DND-41 (cell line): ENCODE measurements at regions not wholly inside any gene's neighbourhood (a gene's known extent, or its start where the extent isn't known, plus 50 kb on each side); places are given as distances from the start of the nearest gene placed in this dataset.

Experiments used
- ATAC-seq: fragments of 200-7000 bp; cut with Tn5 transposase; 3 replicates; pipeline ENCODE4 v1.9.1; 2021; ENCODE audit warnings: low read depth; ENCODE audit not compliant: insufficient read depth
- DNase-seq: peaks from one replicate; pipeline ENCODE4 v3.0.0-alpha.2; 2020
- H2AFZ ChIP-seq: 2 replicates; pipeline ENCODE4 v1.6.0; 2012; ENCODE audit warnings: low read depth, low read length
- H3K27ac ChIP-seq: 2 replicates; pipeline ENCODE4 v1.5.1; 2012; ENCODE audit warnings: low read length, inconsistent platforms
- H3K27me3 ChIP-seq: fragments of 200-600 bp; sonication (generic); 2 replicates; pipeline ENCODE4 v1.6.0; 2012; ENCODE audit warnings: low read length, mild to moderate bottlenecking, inconsistent platforms; ENCODE audit not compliant: insufficient read depth, poor library complexity
- H3K36me3 ChIP-seq: 2 replicates; pipeline ENCODE4 v1.5.1; 2012; ENCODE audit warnings: low read length, inconsistent platforms; ENCODE audit not compliant: insufficient read depth
- H3K4me1 ChIP-seq: 2 replicates; pipeline ENCODE4 v1.5.1; 2012; ENCODE audit warnings: mild to moderate bottlenecking, low read length; ENCODE audit not compliant: insufficient read depth
- H3K4me2 ChIP-seq: 2 replicates; pipeline ENCODE4 v1.6.0; 2012; ENCODE audit warnings: mild to moderate bottlenecking, moderate library complexity, low read length, inconsistent platforms; ENCODE audit not compliant: insufficient read depth
- H3K4me3 ChIP-seq, 2 experiments: fragments of 200-600 bp in 1 of 2; shearing (Covaris generic) in 1 of 2; 2 replicates each; pipeline ENCODE4 v1.5.1; 2012 to 2016; ENCODE audit warnings: inconsistent platforms in 2 of 2, low read length in 2 of 2, mild to moderate bottlenecking in 2 of 2, low read depth in 1 of 2, moderate library complexity in 1 of 2
- H3K79me2 ChIP-seq: 2 replicates; pipeline ENCODE4 v1.6.0; 2012; ENCODE audit warnings: low read length, inconsistent platforms; ENCODE audit not compliant: insufficient read depth
- H3K9ac ChIP-seq: 2 replicates; pipeline ENCODE4 v1.6.0; 2012; ENCODE audit warnings: low read depth, mild to moderate bottlenecking, inconsistent platforms, low read length, moderate library complexity
- H3K9me3 ChIP-seq: 2 replicates; pipeline ENCODE4 v1.5.1; 2012; ENCODE audit warnings: low read length, moderate library complexity, mild to moderate bottlenecking, inconsistent platforms; ENCODE audit not compliant: insufficient read depth, severe bottlenecking
- H4K20me1 ChIP-seq: 2 replicates; pipeline ENCODE4 v1.6.0; 2012; ENCODE audit warnings: low read length; ENCODE audit not compliant: insufficient read depth
- EZH2 ChIP-seq: IDR thresholded peaks from 3 replicates; pipeline ENCODE4 v1.6.1; 2012; ENCODE audit warnings: borderline replicate concordance, low read depth, mild to moderate bottlenecking, moderate library complexity, low read length, inconsistent platforms; ENCODE audit not compliant: severe bottlenecking
- TF ChIP-seq, protein P1 (sequence below): IDR thresholded peaks from 2 replicates; pipeline ENCODE4 v1.5.1; 2012; ENCODE audit warnings: borderline replicate concordance, low read length, moderate library complexity, mild to moderate bottlenecking; ENCODE audit not compliant: poor library complexity, severe bottlenecking; ENCODE audit errors: extremely low read depth

GRCh38 chr2:41344529-41344928 lies 703.3 kb upstream of the PKDCC start:
- TF ChIP-seq EZH2 = no peak
- TF ChIP-seq, protein P1, sequence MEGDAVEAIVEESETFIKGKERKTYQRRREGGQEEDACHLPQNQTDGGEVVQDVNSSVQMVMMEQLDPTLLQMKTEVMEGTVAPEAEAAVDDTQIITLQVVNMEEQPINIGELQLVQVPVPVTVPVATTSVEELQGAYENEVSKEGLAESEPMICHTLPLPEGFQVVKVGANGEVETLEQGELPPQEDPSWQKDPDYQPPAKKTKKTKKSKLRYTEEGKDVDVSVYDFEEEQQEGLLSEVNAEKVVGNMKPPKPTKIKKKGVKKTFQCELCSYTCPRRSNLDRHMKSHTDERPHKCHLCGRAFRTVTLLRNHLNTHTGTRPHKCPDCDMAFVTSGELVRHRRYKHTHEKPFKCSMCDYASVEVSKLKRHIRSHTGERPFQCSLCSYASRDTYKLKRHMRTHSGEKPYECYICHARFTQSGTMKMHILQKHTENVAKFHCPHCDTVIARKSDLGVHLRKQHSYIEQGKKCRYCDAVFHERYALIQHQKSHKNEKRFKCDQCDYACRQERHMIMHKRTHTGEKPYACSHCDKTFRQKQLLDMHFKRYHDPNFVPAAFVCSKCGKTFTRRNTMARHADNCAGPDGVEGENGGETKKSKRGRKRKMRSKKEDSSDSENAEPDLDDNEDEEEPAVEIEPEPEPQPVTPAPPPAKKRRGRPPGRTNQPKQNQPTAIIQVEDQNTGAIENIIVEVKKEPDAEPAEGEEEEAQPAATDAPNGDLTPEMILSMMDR = no peak
- Histone ChIP-seq H3K27ac (no peak overlapping the region), H2AFZ (no peak overlapping the region), H3K36me3 (no peaks in the 10 kb centered on the region), H3K9me3 (no peaks in the 10 kb centered on the region), H3K4me3 (no peak overlapping the region), H4K20me1 (no peaks in the 10 kb centered on the region), H3K9ac (no peak overlapping the region), H3K27me3 (no peaks in the 10 kb centered on the region), H3K79me2 (no peaks in the 10 kb centered on the region), H3K4me2 (no peak overlapping the region), H3K4me1 (no peaks in the 10 kb centered on the region)
- ATAC-seq (no peak), DNase-seq (no peak)

- Histone ChIP-seq H2AFZ (no peak overlapping the region), H4K20me1 (no peaks in the 10 kb centered on the region), H3K36me3 (no peaks in the 10 kb centered on the region), H3K9ac (no peak overlapping the region), H3K9me3 (no peaks in the 10 kb centered on the region), H3K4me3 (no peak overlapping the region), H3K79me2 (no peaks in the 10 kb centered on the region), H3K4me1 (no peaks in the 10 kb centered on the region), H3K27ac (no peak overlapping the region), H3K27me3 (no peaks in the 10 kb centered on the region), H3K4me2 (no peak overlapping the region)
- no peak for ATAC-seq
- TF ChIP-seq, protein P1 = no peak
- TF ChIP-seq EZH2 = no peak
- no peak for DNase-seq
These were observed 694.8 kb upstream of the PKDCC start for GRCh38 chr2:41353060-41353459.

GRCh38 chr2:41355794-41356193 lies 692.0 kb upstream of the PKDCC start:
- no peak for ATAC-seq
- Histone ChIP-seq H3K4me1 (no peaks in the 10 kb centered on the region), H3K9ac (no peak overlapping the region), H3K4me3 (no peak overlapping the region), H3K4me2 (no peak overlapping the region), H3K27ac (no peak overlapping the region), H3K36me3 (no peaks in the 10 kb centered on the region), H2AFZ (no peak overlapping the region), H3K27me3 (no peaks in the 10 kb centered on the region), H3K9me3 (no peaks in the 10 kb centered on the region), H3K79me2 (no peaks in the 10 kb centered on the region), H4K20me1 (no peaks in the 10 kb centered on the region)
- DNase-seq = no peak
- TF ChIP-seq EZH2 = no peak
- TF ChIP-seq, protein P1 = no peak

DNA sequence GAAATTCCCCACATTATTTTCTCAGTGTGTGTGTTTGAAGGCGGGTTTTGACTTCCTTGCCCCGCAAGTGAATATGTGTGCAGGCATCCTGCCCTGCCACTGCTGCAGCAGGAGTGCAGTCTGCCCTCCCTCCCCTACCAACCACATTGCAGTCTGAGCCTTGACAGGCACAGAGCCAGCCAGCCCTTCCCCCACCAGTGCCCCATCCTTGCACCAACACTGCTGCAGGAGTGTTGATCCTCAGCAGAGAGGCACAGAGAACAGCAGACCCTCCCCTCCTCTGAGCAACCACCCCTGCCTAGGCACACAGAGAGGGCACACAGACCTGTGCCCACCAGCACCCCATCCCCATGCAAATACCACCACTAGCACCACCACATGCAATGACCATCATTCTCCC lies 683.0 kb upstream of the PKDCC start:
- Histone ChIP-seq H3K9me3 (peaks cover 16% of the 10 kb centered on the region), H3K9ac (no peak overlapping the region), H2AFZ (no peak overlapping the region), H3K27me3 (no peaks in the 10 kb centered on the region), H3K27ac (no peak overlapping the region), H3K4me3 (no peak overlapping the region), H3K4me1 (no peaks in the 10 kb centered on the region), H3K36me3 (no peaks in the 10 kb centered on the region), H3K4me2 (no peak overlapping the region), H3K79me2 (no peaks in the 10 kb centered on the region), H4K20me1 (no peaks in the 10 kb centered on the region)
- TF ChIP-seq, protein P1 = no peak
- no peak for TF ChIP-seq EZH2
- DNase-seq (peak; percentile 21), ATAC-seq (peak; percentile 62)
